Muscle of leg (tissue), 3 donors: ENCODE measurements at regions not wholly inside any gene's neighbourhood (a gene's known extent, or its start where the extent isn't known, plus 50 kb on each side); places are given as distances from the start of the nearest gene placed in this dataset.
"Not testable (repeated sequence)": the region's sequence is repeated elsewhere in the genome, so short reads cannot be mapped to it uniquely, and the experiment has no call there.

Experiments
- DNase-seq: peaks from one replicate; pipeline ENCODE4 v3.0.0; 2013
- H3K27ac ChIP-seq: one replicate; pipeline ENCODE4 v1.5.1; 2013; ENCODE audit warnings: mild to moderate bottlenecking, low read length, control low read depth
- H3K27me3 ChIP-seq: one replicate; pipeline ENCODE4 v1.6.1; 2013; ENCODE audit warnings: low read length; ENCODE audit not compliant: control insufficient read depth, insufficient read depth
- H3K36me3 ChIP-seq: one replicate; pipeline ENCODE4 v1.6.1; 2013; ENCODE audit warnings: low read length; ENCODE audit not compliant: control insufficient read depth, insufficient read depth
- H3K4me1 ChIP-seq: one replicate; pipeline ENCODE4 v1.6.1; 2013; ENCODE audit warnings: low read length; ENCODE audit not compliant: control insufficient read depth, insufficient read depth
- H3K4me3 ChIP-seq: one replicate; pipeline ENCODE4 v1.5.1; 2013; ENCODE audit warnings: low read length, control low read depth
- H3K9me3 ChIP-seq: replicated peaks from 2 replicates; pipeline ENCODE4 v1.6.1; 2013; ENCODE audit warnings: low read depth, low read length; ENCODE audit not compliant: control insufficient read depth
- WGBS: methylation state at CpG from one replicate; pipeline ENCODE4 v1.1.5; 2013; ENCODE audit warnings: missing lambda C conversion rate; ENCODE audit not compliant: insufficient coverage; 5-methylcytosine and 5-hydroxymethylcytosine counted together

DNA sequence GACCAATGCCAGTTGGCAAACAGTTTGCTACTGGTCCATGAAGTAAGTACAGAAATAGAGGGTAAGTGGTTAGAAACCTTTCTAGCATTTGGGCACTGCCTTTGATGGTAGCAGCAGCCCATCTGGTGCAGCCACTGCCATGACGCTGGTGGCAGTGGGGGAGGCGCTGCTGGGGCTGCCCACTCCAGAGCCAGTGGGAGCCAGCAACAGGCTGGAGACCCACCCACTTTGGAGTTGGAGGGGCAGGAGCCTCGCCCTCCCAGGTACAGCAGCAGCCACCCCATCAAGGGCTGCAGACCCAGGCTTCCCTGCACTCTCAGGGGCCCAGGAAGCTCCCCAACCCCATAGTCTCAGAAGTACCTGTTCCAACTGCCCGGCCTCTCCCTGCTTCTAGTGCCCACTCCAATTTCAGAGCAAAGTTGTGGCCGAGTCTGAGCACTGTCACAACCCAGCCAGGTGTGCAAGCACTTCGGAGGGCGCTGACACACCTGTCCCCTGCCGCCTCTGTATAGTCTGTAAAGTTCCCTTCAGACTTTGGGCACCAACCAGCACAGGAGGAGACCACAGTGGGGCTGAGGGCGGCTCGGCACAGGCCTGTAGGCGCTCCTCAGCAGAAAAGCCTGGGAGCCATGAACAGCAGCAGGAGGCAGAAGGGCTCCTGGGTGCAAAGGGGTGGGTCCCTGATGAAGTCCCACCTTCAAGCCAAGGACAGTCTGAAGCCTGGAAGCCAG is 125.6 kb upstream of the CCDC150 start:
- DNase-seq = no peak
- Histone ChIP-seq H3K36me3 (no peaks in the 10 kb centered on the region), H3K4me3 (no peak overlapping the region), H3K4me1 (peaks cover 6% of the 10 kb centered on the region), H3K27ac (no peak overlapping the region), H3K9me3 (no peaks in the 10 kb centered on the region), H3K27me3 (no peaks in the 10 kb centered on the region)
- WGBS = 91% methylated on average over 11 of the region's 11 CpGs

DNA sequence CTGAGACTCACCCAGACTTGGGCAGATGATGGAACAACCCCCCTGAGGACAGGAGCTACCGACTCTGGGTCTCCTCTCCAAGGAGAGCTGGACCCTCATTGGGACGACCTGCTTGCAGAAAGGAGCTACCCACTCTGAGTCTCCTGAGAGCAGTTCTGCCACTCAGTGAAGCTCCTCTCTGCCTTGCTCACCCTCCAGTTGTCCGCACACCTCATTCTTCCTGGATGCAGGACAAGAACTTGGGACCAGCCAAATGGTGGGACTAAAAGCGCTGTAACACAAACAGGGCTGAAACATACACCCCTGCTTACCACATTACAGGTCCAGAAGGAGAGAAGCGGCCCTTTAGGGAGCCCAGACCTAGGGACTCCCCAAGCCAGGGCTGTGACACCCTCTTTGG is 124.9 kb upstream of the CCDC150 start:
- WGBS = 81% methylated on average over 5 of the region's 5 CpGs
- no peaks in the 10 kb centered on the region for H3K9me3 ChIP-seq
- no peak overlapping the region for H3K27ac ChIP-seq
- no peak for DNase-seq
- no peaks in the 10 kb centered on the region for H3K27me3 ChIP-seq
- H3K4me3 ChIP-seq = no peak overlapping the region
- H3K4me1 ChIP-seq = peaks cover 6% of the 10 kb centered on the region
- no peaks in the 10 kb centered on the region for H3K36me3 ChIP-seq

DNA sequence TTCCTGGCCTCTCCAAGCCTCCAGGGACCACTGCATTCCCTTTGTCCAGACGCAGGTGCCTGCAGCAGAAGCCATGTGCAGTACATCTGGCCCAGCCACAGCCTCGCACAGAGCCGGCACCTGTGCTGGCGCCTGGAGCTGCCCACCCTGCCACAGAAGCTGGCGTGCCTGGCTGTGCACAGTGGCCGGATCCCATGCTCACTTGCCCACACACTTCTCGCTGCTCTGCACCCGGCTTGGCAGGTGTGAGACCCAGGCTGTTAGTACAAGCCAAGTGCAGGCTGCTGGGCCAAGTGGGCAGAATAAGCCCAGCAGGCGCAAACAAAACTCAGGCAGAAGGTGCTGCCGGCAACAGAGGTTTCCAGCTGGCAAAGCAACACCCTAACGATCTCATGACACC is 124.5 kb upstream of the CCDC150 start:
- no peak overlapping the region for H3K27ac ChIP-seq

DNA sequence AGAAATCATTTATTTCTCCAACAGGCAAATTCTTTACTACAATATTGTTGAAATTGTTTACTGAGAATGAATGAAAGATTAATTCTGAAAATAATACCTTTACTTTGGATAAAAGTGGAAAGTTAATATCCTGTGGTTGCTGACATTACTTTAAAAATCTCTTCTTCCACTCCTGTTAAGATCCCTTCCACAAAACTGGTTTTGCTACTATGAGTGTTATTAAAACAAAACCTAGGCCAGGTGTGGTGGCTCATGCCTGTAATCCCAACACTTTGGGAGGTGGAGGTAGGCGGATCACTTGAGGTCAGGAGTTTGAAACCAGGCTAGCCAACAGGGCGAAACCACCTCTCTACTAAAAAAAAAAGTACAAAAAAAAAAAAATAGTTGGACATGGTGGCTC is 123.9 kb upstream of the CCDC150 start:
- peaks cover 6% of the 10 kb centered on the region for H3K4me1 ChIP-seq
- H3K4me3 ChIP-seq = no peak overlapping the region
- no CpG with 5 or more reads among the region's 2 CpGs for WGBS
- H3K27me3 ChIP-seq = no peaks in the 10 kb centered on the region
- H3K9me3 ChIP-seq = no peaks in the 10 kb centered on the region
- H3K36me3 ChIP-seq = no peaks in the 10 kb centered on the region
- H3K27ac ChIP-seq = no peak overlapping the region
- no peak for DNase-seq

More for the DNA sequence above, 124.5 kb upstream of the CCDC150 start:
- no peaks in the 10 kb centered on the region for H3K9me3 ChIP-seq
- peaks cover 6% of the 10 kb centered on the region for H3K4me1 ChIP-seq
- no peak overlapping the region for H3K4me3 ChIP-seq
- no peaks in the 10 kb centered on the region for H3K36me3 ChIP-seq
- H3K27me3 ChIP-seq = no peaks in the 10 kb centered on the region
- 65% methylated on average over 9 of the region's 11 CpGs for WGBS
- DNase-seq = peak; percentile 7

DNA sequence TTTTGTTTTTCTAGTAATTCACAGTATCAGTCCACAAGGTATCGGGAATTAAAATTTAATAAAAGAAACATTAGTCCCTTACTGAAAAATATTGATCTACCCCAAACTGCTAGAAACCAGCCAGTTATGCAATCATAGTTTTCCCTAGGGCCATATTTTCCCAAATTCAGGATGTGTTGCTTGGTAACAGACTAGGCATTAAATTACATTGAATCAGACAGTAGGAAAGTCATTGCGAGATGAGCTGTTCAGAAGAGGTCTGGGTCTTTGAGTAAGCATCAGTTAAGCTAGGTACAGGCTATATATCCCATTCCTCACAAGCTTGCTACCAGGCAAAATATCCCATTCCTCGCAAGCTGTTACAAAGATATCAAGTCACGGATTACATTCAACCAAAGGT is 123.0 kb upstream of the CCDC150 start:
- H3K9me3 ChIP-seq = no peaks in the 10 kb centered on the region
- H3K27me3 ChIP-seq = no peaks in the 10 kb centered on the region
- 26% methylated on average over 2 of the region's 4 CpGs for WGBS
- H3K4me1 ChIP-seq = peaks cover 6% of the 10 kb centered on the region
- H3K36me3 ChIP-seq = no peaks in the 10 kb centered on the region
- peak; percentile 76 for DNase-seq
- no peak overlapping the region for H3K4me3 ChIP-seq
- H3K27ac ChIP-seq = no peak overlapping the region

DNA sequence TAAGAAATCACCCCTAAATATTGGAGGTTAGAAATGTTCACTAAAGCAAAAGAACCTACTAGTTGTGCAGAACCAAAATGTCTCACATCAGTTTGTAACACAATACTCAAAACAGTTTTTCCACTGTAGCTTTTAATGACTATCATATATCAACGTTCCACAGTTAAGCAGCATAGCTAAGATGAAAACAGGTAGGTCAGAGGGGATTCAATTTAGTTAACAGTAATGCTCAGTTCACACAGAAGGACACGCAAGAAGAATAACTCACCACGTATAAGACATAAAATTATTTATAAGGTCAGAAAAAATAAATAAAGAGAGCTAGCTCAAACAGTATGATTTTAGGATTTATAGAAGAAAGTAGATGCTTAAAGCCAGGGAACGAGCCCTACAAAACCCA is 118.9 kb upstream of the CCDC150 start:
- Histone ChIP-seq H3K27me3 (no peaks in the 10 kb centered on the region), H3K4me1 (no peaks in the 10 kb centered on the region), H3K9me3 (no peaks in the 10 kb centered on the region), H3K36me3 (no peaks in the 10 kb centered on the region), H3K4me3 (no peak overlapping the region), H3K27ac (no peak overlapping the region)
- DNase-seq = no peak
- no CpG with 5 or more reads among the region's 4 CpGs for WGBS

DNA sequence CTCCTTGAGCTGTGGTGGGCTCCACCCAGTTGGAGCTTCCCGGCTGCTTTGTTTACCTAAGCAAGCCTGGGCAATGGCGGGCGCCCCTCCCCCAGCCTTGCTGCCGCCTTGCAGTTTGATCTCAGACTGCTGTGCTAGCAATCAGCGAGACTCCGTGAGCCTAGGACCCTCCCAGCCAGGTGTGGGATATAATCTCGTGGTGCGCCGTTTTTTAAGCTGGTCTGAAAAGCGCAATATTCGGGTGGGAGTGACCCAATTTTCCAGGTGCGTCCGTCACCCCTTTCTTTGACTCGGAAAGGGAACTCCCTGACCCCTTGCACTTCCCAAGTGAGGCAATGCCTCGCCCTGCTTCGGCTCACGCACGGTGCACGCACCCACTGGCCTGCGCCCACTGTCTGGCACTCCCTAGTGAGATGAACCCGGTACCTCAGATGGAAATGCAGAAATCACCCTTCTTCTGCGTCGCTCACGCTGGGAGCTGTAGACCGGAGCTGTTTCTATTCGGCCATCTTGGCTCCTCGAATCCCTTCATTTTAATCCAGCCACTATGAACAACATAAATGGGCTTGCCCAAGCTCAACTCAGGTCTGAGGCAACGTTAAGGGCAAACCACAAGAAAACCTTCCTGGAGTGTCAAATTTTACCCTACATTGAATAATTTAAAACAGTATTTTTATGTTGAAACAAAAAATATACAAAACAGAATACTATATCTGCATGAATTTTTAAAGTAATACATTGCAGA is 112.4 kb upstream of the CCDC150 start:
- H3K27ac ChIP-seq, H3K4me3 ChIP-seq, H3K9me3 ChIP-seq, DNase-seq, H3K4me1 ChIP-seq, H3K36me3 ChIP-seq, H3K27me3 ChIP-seq: not testable (repeated sequence)
- no CpG with 5 or more reads among the region's 28 CpGs for WGBS

DNA sequence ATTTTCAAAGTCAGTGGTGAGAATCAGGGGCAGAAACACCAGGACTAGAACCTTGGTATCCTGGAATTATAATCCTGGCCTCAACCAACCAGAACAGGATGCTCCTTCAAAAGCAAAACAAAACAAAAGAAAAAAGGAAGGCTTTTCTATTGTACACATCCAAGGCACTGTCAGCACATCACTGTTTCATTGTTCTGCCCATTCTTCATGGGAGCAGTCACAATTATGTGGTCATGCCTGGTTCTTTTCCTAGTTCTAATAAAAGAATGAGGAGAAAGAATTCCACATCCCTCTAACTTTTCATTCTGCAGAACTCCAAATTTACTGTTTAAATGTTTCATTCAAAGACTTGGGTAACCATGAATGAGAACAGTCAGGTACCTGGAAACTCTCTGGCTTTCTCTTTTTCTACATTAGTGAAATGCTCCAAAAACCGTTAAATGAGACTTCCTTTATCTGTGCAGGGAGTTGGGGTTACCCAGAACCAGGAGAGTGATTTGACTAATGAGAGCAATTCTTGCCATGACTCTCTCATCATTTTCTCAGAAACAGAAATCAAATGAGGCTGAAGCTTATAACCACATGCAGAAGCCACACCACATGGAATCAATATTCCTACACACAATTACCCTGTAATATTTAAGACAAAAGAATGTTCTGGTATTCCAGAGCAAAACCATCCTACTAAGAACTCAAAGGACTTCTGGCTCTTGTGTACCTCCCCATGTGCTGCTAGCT is 110.9 kb upstream of the CCDC150 start:
- DNase-seq = no peak
- Histone ChIP-seq H3K27me3 (no peaks in the 10 kb centered on the region), H3K36me3 (no peaks in the 10 kb centered on the region), H3K27ac (no peak overlapping the region), H3K9me3 (no peaks in the 10 kb centered on the region), H3K4me1 (no peaks in the 10 kb centered on the region), H3K4me3 (no peak overlapping the region)
- WGBS = no CpG with 5 or more reads among the region's 1 CpG

DNA sequence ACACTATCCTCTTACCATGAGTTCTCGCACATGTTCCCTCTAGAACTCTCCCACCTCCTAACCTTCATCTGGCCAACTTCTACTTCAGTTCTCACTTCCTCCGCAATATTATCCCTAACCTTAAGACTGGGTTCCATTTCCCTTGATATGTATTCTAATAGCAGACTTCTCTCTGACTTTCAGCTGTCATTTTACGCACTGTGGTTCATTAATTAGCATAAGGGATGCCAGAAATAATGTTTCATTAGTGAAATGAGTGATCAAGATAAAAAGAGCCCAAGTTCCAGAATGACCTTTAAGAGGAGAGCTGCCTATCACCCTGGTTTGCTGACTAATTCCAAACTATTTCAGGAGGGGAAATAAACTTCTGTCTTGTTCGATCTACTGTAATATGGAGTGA is 108.6 kb upstream of the CCDC150 start:
- no peak for DNase-seq
- H3K27ac ChIP-seq = no peak overlapping the region
- no peaks in the 10 kb centered on the region for H3K36me3 ChIP-seq
- H3K27me3 ChIP-seq = no peaks in the 10 kb centered on the region
- 78% methylated on average over 1 of the region's 4 CpGs for WGBS
- H3K9me3 ChIP-seq = no peaks in the 10 kb centered on the region
- H3K4me3 ChIP-seq = no peak overlapping the region
- H3K4me1 ChIP-seq = no peaks in the 10 kb centered on the region

DNA sequence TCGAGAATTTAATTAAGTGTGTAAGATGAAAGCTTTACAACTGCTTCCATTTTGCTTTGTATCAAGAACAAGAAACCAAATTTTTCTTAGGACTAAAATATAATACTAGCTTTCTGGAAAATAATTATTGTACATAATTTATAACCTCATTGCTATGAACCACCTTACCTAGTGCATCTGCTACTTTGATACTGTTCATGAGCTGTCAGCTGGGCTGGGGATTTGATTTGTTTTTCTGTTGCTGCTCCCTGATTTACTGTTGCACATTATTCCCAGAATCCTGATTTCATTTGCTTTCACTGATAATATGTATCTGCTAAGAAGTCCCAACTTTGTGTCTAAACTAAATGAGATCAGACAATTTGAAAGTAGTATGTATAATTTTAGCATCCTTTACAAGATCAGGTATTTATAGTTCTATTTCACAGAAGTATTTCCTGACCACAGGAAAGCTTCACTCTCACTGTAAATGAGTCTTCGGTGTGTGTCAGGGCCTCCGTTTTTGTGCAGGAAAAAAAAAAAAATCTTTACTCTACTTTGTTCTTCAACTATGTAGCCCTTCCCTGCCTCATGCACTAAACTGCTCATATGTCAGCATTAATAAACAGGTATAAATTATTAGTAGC is 105.6 kb upstream of the CCDC150 start:
- WGBS = no CpG with 5 or more reads among the region's 3 CpGs
- Histone ChIP-seq H3K27ac (no peak overlapping the region), H3K4me3 (no peak overlapping the region)

More for the DNA sequence above, 105.6 kb upstream of the CCDC150 start:
- no peaks in the 10 kb centered on the region for H3K36me3 ChIP-seq
- DNase-seq = no peak
- H3K27me3 ChIP-seq = no peaks in the 10 kb centered on the region
- H3K4me1 ChIP-seq = no peaks in the 10 kb centered on the region
- H3K9me3 ChIP-seq = no peaks in the 10 kb centered on the region
